Osteoblast (primary cell): ENCODE measurements at regions not wholly inside any gene's neighbourhood (a gene's known extent, or its start where the extent isn't known, plus 50 kb on each side); places are given as distances from the start of the nearest gene placed in this dataset.

ENCODE experiments used
- DNase-seq: peaks from one replicate; pipeline ENCODE4 v3.0.0; 2011; ENCODE audit warnings: low spot score, mixed read lengths; ENCODE audit not compliant: insufficient read length; ENCODE audit errors: missing footprints
- H2AFZ ChIP-seq: 2 replicates; pipeline ENCODE4 v1.6.0; 2011; ENCODE audit warnings: mild to moderate bottlenecking, low read length
- H3K27ac ChIP-seq: 2 replicates; pipeline ENCODE4 v1.5.1; 2011; ENCODE audit warnings: mild to moderate bottlenecking, low read depth, low read length, moderate library complexity
- H3K27me3 ChIP-seq: 2 replicates; pipeline ENCODE4 v1.6.0; 2012; ENCODE audit warnings: mild to moderate bottlenecking, control low read depth, inconsistent platforms, low read length, moderate library complexity; ENCODE audit not compliant: insufficient read depth
- H3K36me3 ChIP-seq: 2 replicates; pipeline ENCODE4 v1.5.1; 2011; ENCODE audit warnings: mild to moderate bottlenecking, low read length, control low read depth, moderate library complexity; ENCODE audit not compliant: insufficient read depth
- H3K4me1 ChIP-seq: 2 replicates; pipeline ENCODE4 v1.5.1; 2011; ENCODE audit warnings: mild to moderate bottlenecking, low read length, control low read depth, moderate library complexity; ENCODE audit not compliant: insufficient read depth
- H3K4me2 ChIP-seq: 2 replicates; pipeline ENCODE4 v1.6.0; 2011; ENCODE audit warnings: mild to moderate bottlenecking, low read length; ENCODE audit not compliant: insufficient read depth
- H3K4me3 ChIP-seq: fragments of 200-600 bp; sonication (generic); 3 replicates; pipeline ENCODE4 v1.5.1; 2012; ENCODE audit warnings: mild to moderate bottlenecking, low read length, inconsistent platforms; ENCODE audit not compliant: insufficient read depth
- H3K79me2 ChIP-seq: 2 replicates; pipeline ENCODE4 v1.6.0; 2012; ENCODE audit warnings: mild to moderate bottlenecking, low read length, control low read depth, inconsistent platforms; ENCODE audit not compliant: insufficient read depth
- H3K9me3 ChIP-seq: 2 replicates; pipeline ENCODE4 v1.5.1; 2011; ENCODE audit warnings: low read depth, low read length, control low read depth
- H4K20me1 ChIP-seq: 2 replicates; pipeline ENCODE4 v1.6.0; 2012; ENCODE audit warnings: mild to moderate bottlenecking, low read length, control low read depth; ENCODE audit not compliant: insufficient read depth
- CTCF ChIP-seq: IDR thresholded peaks from 2 replicates; pipeline ENCODE4 v1.5.1; 2011; ENCODE audit warnings: mild to moderate bottlenecking, low read depth, low read length, moderate library complexity; ENCODE audit errors: extremely low read depth

- Histone ChIP-seq H3K4me2 (no peak overlapping the region), H2AFZ (no peak overlapping the region), H3K9me3 (no peaks in the 10 kb centered on the region), H3K36me3 (no peaks in the 10 kb centered on the region), H3K27me3 (no peaks in the 10 kb centered on the region), H4K20me1 (no peaks in the 10 kb centered on the region), H3K27ac (no peak overlapping the region), H3K4me3 (no peak overlapping the region), H3K79me2 (no peaks in the 10 kb centered on the region), H3K4me1 (peaks cover 29% of the 10 kb centered on the region)
- TF ChIP-seq CTCF, result no peak
- DNase-seq, result peak; percentile 81
These were observed 145.9 kb downstream of the NUFIP1 start for GRCh38 chr13:44843403-44843802.

GRCh38 chr13:44842158-44842557, 147.1 kb downstream of the NUFIP1 start:
- peak; percentile 89 for DNase-seq
- no peak overlapping the region for H3K27ac ChIP-seq
- no peak overlapping the region for H3K4me2 ChIP-seq
- no peaks in the 10 kb centered on the region for H3K27me3 ChIP-seq
- H3K79me2 ChIP-seq, result no peaks in the 10 kb centered on the region
- H3K4me1 ChIP-seq, result peaks cover 33% of the 10 kb centered on the region
- no peak overlapping the region for H3K4me3 ChIP-seq
- no peaks in the 10 kb centered on the region for H4K20me1 ChIP-seq
- TF ChIP-seq CTCF, result no peak
- H3K9me3 ChIP-seq, result no peaks in the 10 kb centered on the region
- no peak overlapping the region for H2AFZ ChIP-seq
- H3K36me3 ChIP-seq, result no peaks in the 10 kb centered on the region

GRCh38 chr13:44840131-44840530, 149.1 kb downstream of the NUFIP1 start:
- H2AFZ ChIP-seq, result no peak overlapping the region
- H3K4me3 ChIP-seq, result no peak overlapping the region
- H3K36me3 ChIP-seq, result no peaks in the 10 kb centered on the region
- H3K27me3 ChIP-seq, result no peaks in the 10 kb centered on the region
- no peaks in the 10 kb centered on the region for H3K9me3 ChIP-seq
- no peak overlapping the region for H3K4me2 ChIP-seq
- H3K4me1 ChIP-seq, result peaks cover 37% of the 10 kb centered on the region
- H3K27ac ChIP-seq, result no peak overlapping the region
- TF ChIP-seq CTCF, result no peak
- DNase-seq, result no peak
- no peaks in the 10 kb centered on the region for H3K79me2 ChIP-seq
- no peaks in the 10 kb centered on the region for H4K20me1 ChIP-seq

DNA sequence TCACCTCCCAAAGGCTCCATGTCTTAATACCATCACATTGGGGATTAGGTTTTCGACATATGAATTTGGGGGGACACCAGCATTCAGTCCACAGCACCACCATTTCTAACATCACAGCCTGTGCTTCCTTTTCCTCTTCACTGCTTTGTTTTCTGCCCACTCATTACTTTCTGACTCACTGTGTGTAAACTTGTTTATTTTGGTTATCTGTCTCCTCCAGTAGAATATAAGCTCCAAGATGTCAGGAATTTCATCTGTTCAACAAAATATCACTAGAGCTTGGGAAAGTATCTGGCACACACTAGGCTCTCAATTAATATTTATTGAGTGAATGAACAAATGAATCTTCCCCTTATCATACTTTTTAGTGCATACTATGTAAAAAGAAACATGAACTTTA, 152.0 kb downstream of the NUFIP1 start:
- Histone ChIP-seq H3K79me2 (no peaks in the 10 kb centered on the region), H3K4me1 (peaks cover 21% of the 10 kb centered on the region), H2AFZ (no peak overlapping the region), H3K36me3 (no peaks in the 10 kb centered on the region), H4K20me1 (no peaks in the 10 kb centered on the region), H3K4me3 (no peak overlapping the region), H3K4me2 (no peak overlapping the region), H3K27ac (no peak overlapping the region), H3K9me3 (no peaks in the 10 kb centered on the region), H3K27me3 (no peaks in the 10 kb centered on the region)
- no peak for TF ChIP-seq CTCF
- peak; percentile 68 for DNase-seq
